GM12892 (cell line): ENCODE measurements at regions not wholly inside any gene's neighbourhood (a gene's known extent, or its start where the extent isn't known, plus 50 kb on each side); places are given as distances from the start of the nearest gene placed in this dataset.

Experiments used
- DNase-seq: peaks from one replicate; pipeline ENCODE4 v3.0.0; 2011; ENCODE audit not compliant: insufficient read length
- FAIRE-seq: peaks from 2 replicates; lab custom pipeline; 2011; peaks lifted over from hg19 to GRCh38; lab: Jason Lieb, UNC
- POLR2A ChIP-seq: IDR thresholded peaks from 2 replicates; pipeline ENCODE4 v1.6.1; 2011; ENCODE audit warnings: low read depth, low read length, control low read depth
- POLR2AphosphoS5 ChIP-seq: IDR thresholded peaks from 2 replicates; pipeline ENCODE4 v1.6.1; 2011; ENCODE audit warnings: low read depth, low read length, control low read depth
- TAF1 ChIP-seq: IDR thresholded peaks from 2 replicates; pipeline ENCODE4 v1.6.1; 2011; ENCODE audit warnings: low read depth, mild to moderate bottlenecking, control low read depth, low read length, borderline replicate concordance

DNA sequence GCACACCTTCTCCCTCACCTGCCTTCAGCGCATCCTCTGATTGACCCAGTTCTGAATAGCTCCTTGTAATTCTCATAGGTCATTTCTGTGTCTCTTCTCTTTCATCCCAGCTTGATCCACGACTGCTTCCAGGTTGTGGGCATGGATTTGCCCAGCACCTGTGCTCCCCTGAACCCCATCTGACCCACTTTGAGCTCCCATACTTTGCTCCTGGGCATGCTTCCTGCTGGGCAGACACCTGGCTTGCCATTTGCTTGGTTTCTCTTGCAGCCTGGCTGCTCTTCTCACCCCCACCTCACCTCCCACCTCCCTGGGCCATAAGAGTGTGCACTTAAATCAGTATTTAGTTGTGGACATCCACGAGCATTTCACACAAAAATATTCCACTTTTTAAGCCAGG lies 635.5 kb downstream of the TBL1XR1 start:
- FAIRE-seq (no peak), DNase-seq (no peak)
- TF ChIP-seq POLR2A, result no peak
- TF ChIP-seq POLR2AphosphoS5, result no peak
- no peak for TF ChIP-seq TAF1

DNA sequence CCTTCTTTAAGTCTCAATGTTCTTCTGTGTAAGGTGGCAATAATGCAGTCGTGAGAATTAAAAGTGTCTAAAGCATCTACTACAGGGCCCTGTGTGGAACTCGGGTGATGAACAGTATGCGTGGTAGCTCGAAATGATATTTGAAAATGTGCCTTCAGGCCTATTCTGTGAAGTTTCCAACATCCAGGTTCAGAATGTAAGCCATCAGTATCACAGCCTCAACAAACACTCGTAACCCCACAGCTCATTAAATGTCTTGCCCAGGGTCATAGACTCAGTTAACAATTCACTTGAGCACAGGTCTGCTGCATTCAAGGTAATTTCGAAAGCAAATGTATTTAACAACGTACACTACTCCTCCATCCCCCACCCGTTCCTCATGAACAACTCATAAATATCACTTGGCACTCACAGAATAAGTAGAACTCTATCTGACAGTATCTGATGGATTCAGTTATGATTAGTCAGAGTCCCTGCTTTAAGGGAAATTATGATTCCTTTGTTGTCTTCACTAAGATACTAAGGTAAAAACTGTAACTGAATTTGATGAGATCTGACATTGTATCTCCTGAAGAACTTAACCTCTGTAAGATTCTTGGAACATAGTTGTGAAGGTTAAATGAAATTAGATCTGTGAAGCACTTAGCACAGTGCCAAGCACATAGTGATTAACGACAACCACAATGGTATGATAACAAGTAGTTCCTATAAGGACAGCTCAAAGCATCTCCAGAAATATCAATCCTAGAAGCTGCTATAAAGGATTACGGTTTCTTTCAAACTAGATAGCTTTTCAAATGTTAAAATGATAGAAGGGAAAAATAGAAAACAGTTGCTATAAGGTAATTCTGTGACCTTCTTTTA lies 642.3 kb downstream of the TBL1XR1 start:
- TF ChIP-seq POLR2AphosphoS5 (no peak), TAF1 (no peak), POLR2A (no peak)
- DNase-seq (no peak), FAIRE-seq (no peak)

DNA sequence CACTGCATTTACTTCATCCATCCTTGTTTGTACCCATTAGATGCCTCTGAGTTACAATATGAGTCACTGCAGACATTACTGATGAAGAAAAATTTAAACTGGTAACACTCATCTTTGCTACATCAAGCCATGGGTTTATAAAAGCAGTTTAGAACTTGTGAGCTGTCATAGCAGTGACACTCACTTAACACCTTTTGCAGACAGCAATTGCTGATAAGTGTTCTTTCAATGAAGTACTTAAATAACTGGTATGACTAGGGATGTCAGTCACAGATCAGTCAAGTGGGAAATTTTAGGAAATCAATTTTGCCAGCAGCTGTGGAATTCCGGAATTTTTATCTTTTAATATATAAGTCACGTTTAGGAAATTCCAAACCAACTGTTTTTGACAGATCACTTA lies 643.0 kb downstream of the TBL1XR1 start:
- FAIRE-seq (no peak), DNase-seq (no peak)
- TF ChIP-seq POLR2AphosphoS5, result no peak
- no peak for TF ChIP-seq POLR2A
- no peak for TF ChIP-seq TAF1

DNA sequence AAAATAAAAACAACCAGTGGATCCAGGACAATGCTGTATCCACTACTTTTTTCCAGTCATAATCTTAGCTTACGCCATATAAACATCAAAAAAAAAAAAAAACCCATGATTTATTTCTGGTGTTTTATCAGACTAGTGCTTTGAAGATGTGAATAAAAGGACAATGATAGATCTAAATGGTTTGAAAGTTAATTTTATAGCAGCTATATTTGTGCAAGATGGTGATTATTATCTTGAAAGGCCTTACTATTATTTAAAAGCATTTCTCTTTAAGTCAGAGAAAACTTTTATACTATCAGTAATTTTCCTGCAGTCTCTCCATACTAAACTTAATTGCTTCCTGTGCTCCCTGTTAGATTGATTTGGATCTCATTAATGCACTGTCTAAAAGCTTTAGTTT lies 670.3 kb downstream of the TBL1XR1 start:
- FAIRE-seq (no peak), DNase-seq (no peak)
- TF ChIP-seq POLR2A (no peak), TAF1 (no peak), POLR2AphosphoS5 (no peak)

DNA sequence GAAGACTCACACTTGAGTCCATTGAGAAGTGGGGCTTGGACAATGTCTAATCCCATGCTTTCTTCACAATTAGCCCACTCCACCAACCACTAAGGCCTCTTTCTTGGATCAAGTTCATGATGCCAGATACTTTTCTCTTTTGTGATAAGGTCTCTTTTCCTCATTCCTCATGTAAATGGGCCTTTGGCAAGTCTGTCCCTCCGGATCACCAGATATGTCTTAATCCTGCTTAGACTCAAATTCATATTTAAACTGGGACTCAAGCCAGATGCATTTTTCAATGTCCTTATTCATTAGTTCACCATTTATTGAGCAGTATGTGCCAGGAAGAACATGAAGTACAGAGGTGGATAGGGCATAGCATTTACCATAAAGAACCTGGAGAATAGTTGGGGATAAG lies 671.1 kb downstream of the TBL1XR1 start:
- DNase-seq, result no peak
- no peak for FAIRE-seq
- TF ChIP-seq TAF1 (no peak), POLR2A (no peak), POLR2AphosphoS5 (no peak)

DNA sequence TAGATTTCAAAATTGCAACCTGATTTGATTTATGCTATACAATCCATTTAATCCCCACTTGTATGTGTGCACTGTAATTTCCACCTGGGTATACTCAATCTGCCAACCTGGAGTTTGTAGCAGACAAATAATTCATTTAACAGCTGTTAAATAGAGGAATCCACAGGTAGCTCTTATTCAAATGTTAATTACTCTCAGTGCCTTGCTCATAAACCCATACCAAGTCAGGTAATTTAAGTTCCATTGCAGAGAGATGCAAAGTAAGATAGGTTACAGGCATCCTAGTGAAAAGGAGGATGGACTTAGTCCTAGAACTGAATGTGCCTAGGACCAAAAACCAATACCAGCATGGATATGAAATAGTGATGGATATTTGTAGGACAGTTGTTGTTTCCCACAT lies 674.2 kb downstream of the TBL1XR1 start:
- DNase-seq (no peak), FAIRE-seq (no peak)
- TF ChIP-seq TAF1 (no peak), POLR2AphosphoS5 (no peak), POLR2A (no peak)

DNA sequence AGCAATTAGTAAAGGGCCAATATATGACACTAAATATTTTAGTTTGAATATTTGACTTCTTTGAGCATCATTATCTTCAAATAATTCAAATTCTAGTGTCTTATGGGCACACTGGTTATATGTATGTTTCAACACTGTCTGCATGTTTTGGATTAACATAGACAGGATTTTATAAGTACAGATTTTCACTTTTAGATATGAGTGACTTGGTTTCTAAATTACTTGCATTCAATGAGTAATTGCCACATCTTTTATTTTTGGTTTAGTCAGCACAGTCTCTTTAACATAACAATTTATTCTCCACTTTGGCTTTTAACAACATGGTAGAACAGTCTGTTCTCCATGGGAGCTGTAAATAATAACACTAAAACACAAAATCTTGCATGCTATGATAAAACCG lies 674.8 kb downstream of the TBL1XR1 start:
- DNase-seq (no peak), FAIRE-seq (no peak)
- TF ChIP-seq POLR2AphosphoS5 (no peak), POLR2A (no peak), TAF1 (no peak)

DNA sequence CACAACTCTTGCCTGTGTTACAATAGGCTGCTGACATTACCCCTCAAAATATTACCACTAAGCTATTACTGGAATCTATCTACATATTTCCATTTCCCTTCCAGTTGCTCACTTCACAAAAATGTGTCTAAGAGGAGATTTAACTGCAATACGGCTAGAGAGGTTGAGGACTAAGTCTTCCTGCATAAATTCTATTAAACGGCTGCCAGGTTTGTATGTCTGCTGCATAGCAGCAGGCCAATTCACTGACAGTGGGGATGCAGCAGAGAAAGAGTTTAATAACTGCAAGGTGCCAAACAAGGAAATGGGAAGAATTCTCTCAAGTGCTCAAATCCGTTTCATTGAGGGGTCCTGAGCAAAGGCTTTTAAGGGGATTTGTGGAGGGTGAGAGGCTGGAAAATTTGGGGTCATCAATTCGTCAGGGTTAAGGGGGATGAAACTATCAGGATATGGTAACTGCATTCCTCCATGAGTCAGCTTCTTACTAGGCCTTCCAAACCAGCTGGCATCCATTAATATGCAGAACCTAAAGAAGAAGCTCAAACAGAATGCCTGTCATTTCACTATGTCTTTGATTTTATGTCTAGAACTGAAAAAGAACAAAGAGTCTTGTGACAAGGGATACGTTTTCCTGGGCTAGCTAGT lies 675.6 kb downstream of the TBL1XR1 start:
- no peak for FAIRE-seq
- DNase-seq, result no peak
- TF ChIP-seq TAF1 (no peak), POLR2AphosphoS5 (no peak)

DNA sequence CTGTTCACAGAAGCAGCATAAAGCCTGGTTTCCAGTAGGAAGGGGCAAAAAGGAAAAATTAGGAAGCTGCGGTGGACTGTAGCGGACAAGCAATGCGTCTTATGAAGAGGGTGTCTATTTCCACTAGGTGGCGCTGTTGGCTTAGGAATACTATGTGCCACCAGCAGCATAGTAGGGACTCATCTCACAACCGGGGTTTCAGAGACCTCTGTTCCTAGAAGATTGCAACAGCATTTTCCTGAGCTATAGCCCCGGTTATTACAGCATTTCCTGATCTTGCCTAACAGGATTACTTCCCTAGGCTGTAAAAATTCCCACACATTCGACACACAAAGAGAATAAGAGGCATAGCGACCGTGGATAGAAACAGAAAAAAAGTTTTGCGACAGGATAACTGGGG lies 683.0 kb downstream of the TBL1XR1 start:
- no peak for FAIRE-seq
- no peak for TF ChIP-seq POLR2AphosphoS5
- no peak for TF ChIP-seq POLR2A

DNA sequence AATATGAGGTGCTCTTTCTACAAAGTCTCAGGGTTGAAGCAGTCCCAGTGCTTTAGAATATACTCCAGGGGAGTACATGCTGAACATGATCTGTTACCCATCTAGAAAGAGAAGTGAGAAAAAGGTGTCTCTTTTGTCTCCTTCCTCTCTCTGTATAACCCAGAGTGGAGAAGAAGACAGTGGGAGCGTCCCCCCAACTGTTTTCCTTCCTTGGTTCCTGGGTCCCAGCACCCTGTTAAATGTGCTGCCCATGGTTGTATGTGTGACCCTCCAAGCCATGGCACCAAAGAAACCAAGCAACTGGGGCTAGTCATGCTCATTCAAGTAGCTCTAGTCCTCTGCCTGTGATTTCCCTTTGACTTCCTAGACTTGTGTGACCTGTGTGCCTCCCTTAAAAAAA lies 683.7 kb downstream of the TBL1XR1 start:
- no peak for TF ChIP-seq POLR2A
- no peak for TF ChIP-seq POLR2AphosphoS5
- no peak for TF ChIP-seq TAF1
- FAIRE-seq (no peak), DNase-seq (no peak)

More for the DNA sequence above, 683.0 kb downstream of the TBL1XR1 start:
- no peak for DNase-seq

DNA sequence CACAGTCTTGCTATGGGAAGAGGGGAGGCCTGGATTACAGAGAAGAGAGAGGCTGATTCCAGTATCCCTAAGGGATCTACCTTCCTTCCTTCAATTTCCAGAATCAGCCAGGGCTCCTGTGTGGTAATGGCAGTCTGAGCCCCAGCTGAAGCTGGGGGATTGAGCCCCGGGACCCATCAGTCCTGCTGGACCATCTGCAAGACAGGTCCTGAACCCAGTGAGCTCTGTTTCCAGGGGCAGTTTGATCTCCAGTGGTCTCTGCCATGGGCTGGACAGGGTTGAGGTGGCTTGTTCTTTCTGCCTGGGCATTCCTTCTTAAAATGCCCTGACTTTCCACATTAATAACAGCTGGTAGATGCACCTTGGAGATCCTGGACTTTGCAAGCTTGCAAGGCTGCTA lies 685.2 kb downstream of the TBL1XR1 start:
- TF ChIP-seq TAF1, result no peak
- no peak for DNase-seq
- FAIRE-seq, result no peak

DNA sequence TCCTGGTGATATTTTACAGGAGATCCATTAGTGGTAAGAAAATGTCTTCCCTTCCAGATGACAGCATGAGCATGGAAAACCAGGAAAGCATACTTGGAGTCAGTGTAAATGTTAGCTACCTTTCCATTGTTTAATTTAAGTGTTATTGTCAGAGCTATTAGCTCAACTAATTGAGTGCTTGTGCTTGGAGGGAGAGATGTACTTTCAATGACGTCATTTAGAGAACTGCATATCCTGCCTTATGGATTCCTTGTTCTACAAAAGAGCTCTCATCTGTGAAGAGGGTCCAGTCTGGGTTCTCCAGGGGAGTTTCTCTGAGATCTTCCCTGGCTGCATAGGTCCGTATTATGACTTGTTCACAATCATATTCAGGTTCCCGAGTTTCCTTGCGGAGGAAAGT lies 687.2 kb downstream of the TBL1XR1 start:
- DNase-seq (no peak), FAIRE-seq (no peak)
- TF ChIP-seq TAF1, result no peak
- TF ChIP-seq POLR2A, result no peak
- no peak for TF ChIP-seq POLR2AphosphoS5

DNA sequence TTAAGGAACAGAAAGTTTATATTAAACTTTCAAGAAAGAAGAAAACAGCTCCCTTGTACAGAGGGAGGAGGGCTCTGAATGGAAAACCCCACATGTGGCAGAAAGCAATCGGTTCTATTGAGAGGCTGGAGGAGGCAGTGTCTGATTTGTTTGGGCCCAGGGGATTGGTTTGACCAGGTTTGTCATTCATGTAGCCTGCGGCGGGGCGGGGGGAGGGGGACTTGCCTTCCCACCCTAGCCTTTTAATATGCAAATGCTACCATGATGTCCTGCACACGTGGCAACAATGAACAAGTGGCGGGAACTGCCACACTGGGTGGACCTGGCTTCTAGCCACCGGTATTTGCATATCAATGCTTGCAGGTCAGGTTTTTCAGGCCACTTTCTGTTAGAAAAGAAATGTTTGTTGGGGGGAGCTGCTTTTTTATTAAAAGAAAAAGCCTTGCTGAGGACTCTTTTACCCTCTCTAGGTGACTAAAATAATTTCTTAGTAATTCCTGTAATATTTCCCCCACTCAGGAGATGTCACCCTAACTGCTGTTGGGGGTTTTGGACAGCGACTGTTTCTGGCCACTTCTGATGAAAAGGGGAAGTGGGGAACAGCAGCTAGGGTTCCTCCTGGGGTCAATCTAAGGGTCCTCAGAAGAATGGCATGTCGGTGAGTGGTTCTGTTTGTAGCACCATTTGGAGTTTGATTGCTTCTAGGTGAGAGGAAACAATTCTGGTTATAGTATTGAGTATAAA lies 691.2 kb downstream of the TBL1XR1 start:
- TF ChIP-seq TAF1, result no peak
- no peak for TF ChIP-seq POLR2AphosphoS5
- no peak for TF ChIP-seq POLR2A
- no peak for FAIRE-seq
- DNase-seq, result no peak
